HUDEP-2 (cell line): ENCODE measurements at regions not wholly inside any gene's neighbourhood (a gene's known extent, or its start where the extent isn't known, plus 50 kb on each side); places are given as distances from the start of the nearest gene placed in this dataset.
A peak's percentile ranks its signal among the peaks of the same experiment; 100 is the strongest.
"Not testable (repeated sequence)": the region's sequence is repeated elsewhere in the genome, so short reads cannot be mapped to it uniquely, and the experiment has no call there.

ENCODE experiments used
- DNase-seq, 76 experiments: peaks; one replicate each; lab custom pipeline; 2025; ENCODE audit not compliant: unreplicated experiment in 76 of 76; lab: John Stamatoyannopoulos, UW

DNA sequence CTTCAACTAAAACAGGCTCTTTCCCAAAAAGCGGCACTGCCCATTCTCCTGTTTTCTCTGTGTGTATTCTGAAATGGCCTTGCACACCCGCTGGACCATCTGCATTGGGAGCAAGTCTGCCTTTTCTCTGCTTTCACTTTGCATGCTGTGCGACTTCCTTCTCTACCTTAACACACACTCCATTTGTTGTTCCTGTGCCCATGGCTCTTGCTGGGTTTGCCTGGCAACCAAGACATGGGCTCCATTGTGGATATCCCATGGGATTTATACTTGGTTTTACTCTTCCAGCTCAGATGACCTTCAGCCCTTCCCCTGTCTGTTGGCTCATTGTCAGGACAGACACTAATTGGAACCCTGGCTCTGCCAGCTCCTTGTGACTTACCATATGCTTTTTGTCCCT, 465.3 kb downstream of the REEP3 start:
- DNase-seq: no peak

DNA sequence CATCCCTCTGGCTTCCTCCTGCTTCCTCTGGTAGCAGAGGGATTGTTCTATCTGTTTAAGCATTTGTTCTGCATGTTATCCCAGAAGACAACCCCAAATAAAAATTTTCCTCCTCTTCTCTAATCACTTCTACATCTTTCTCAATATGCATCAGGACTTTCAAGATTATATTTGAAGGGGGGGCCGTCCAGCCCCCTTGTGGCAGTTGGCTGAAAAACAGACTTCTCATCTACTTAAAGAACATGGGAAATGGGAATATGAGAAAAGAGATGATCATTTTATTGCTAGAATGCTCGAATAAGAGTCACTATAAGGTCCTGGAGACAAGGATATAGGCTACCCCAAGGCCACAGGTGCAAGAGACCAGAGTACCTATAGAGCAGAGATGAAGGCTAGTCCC, 466.0 kb downstream of the REEP3 start:
- no peak for DNase-seq

DNA sequence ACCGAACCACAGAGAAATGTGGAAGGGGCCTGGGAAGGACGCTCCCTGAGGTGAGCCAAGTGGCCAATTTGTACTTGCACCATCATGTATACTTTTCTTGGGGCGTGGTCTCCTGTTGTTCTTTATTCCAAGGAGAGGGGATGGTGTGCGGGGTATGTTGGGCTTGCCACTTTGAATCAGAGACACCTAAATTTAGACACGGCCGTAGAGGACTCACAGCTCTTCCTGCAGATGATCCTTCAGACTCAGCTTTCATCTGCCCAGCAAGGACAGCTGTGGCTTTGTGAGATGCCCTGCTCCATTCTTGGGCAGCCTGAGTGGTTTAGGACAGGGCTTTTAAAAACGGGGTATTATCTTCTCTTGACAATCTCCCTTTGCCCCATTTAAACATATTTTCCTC, 473.2 kb downstream of the REEP3 start:
- no peak for DNase-seq

DNA sequence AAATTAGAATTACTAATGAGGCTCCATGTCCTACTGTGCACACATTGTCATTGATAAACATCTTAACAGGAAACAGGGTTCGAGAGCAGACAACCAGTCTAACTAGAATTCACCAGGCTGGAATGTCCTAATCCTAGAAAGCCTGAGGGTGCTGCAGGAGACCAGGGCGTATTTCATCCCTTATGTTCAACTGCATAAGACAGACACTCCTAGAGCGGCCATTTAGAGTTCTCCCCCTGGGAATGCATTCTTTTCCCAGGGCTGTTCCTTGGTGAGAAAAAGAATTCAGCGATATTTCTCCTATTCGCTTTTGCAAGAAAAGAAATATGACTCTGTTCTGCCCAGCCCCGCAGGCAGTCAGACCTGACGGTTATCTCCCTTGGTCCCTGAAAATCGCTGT, 486.0 kb downstream of the REEP3 start:
- DNase-seq: no peak

DNA sequence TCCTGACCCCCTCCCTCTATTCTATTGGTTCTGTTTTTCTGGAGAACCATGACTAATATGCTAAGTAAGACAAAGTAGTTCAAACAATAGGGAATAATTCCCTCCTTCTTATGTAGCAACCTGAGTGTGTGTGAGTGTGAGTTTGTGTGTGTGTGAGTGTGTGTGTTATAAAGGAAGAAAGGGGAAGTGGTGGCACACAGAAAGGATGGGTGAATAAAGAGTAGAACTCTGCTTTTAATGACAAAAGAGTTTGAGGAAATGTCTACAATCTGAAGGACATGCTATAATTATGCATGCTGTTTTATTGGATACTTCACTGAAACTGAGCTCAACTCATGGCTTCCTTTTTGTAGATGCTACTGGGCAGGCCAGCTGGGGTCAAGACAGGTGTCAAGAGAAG, 489.5 kb downstream of the REEP3 start:
- DNase-seq: no peak

DNA sequence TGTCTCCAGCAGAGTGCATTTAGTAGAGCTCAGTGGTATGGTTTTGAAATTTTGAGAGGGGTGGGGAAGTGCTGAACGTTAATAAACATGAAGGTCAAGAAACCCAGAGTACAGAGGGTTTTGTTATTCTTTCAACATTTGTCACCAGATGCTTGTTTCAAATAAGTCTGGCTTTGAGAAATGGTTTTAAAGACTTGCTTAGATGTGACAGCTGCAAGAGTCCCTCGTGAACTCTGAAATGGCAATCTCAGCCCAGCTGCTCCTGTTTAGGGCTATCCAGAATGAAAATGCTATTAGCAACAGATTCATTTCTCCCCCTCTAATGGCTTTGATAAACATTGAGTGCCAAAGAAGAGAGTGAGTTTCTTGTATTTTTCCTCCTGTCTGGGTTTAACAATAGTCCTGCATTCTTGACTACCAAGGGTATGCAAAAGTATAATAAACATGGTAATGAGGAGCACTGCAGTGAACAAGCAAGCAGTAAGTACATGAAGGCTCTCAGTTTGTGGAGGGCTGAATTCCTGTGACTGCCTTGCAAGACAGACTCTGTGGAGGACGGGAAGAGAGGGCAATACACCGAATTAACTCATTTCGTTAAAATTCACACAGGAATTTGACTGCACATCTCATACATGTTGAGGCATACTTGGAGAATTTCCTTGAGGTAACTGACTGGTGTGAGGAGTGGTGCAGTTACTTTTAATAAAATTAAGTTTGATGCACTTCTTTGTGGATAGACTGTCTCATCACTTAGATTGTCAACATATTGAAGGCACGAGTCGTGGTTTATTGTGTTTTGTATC, 490.9 kb downstream of the REEP3 start:
- no peak for DNase-seq

DNA sequence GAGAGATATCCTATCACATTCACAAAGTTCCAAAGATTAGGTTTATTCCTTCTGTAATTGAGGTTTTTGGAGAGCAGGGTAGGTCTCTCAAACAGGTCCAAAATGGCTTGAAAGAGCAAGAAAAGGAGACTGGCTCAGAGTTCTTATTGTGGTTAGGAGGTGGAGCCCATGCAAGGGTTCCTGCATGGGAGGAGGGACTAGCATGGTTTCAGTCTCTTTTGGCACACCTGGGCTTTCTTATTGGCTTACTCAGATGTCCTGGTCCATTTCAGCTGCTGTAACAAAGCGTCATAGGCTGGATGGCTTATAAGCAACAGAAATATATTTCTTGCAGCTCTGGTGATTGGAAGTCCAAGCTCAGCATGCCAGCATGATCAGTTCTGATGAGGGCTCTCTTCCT, 493.1 kb downstream of the REEP3 start:
- DNase-seq: no peak

DNA sequence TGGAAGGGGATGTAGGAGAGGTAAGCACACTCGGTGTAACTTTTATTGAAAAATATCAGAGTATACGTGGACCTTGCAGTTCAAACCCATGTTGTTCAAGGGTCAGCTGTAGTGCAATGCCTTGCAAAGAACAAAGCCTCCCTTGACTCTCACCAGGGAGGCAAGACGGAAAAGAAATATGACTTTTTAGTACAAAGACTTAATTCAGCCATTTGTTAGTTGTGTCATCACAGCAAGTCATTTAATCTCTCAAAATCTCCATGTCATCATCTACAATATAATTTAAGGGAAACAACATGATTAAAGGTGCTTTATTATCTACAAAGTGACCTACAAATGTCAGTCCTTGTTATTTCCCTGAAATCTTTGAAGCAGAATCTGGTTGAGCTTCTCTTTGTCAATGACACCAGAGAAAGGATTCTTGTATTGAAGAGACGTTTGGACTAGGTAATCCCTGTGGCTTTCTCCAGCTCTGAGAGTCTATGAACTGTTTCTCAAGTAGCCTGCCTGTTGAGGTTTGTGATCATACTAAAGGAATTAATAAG, 502.8 kb downstream of the REEP3 start:
- no peak for DNase-seq

DNA sequence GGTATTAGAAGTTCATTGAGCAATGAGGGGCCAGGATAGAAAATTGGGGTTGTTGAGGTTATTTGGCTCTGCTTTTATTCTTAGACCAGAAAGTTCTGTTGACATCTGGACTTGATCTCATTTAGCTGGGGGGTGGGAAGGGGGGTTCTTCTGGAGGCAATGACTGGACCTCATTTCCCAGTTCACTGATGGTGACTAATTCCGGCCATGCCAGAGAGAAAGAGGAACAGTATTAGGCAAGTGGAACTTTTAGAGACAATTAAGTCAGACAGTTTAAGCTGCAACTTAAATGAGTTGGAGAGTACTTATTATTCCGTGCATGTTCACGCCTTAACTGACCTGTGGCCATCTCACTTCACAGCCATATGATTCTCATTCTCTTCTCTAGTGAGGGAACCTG, 512.5 kb downstream of the REEP3 start:
- DNase-seq: no peak

DNA sequence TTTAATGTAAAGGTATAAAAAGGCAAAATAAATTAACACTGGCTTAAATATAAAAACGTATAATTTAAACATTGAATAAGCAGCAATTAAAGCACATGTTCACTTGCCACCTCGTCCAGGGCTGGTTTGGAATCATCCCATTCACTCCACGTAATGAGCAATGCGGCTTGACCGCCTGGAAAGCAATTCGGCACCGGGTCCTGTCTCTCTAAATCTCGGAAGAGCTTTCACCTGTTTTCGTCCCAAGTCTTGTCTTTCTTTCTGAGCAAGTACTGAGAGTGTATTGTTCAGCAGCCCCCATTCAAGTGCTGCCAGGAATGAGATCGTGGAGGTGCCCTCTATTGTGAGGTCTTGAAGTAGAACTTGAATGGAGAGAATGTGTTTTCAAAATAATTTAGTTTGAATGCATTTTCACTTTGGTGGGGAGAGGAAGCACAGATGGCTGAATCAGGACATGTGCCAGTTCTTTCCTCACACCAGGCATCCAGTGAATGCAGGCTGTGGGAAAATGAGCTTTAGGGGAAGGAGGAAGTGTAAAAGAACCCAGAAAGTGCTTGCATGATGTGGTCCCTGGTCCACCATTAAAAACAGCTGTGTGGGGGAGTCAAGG, 515.2 kb downstream of the REEP3 start:
- no peak for DNase-seq

DNA sequence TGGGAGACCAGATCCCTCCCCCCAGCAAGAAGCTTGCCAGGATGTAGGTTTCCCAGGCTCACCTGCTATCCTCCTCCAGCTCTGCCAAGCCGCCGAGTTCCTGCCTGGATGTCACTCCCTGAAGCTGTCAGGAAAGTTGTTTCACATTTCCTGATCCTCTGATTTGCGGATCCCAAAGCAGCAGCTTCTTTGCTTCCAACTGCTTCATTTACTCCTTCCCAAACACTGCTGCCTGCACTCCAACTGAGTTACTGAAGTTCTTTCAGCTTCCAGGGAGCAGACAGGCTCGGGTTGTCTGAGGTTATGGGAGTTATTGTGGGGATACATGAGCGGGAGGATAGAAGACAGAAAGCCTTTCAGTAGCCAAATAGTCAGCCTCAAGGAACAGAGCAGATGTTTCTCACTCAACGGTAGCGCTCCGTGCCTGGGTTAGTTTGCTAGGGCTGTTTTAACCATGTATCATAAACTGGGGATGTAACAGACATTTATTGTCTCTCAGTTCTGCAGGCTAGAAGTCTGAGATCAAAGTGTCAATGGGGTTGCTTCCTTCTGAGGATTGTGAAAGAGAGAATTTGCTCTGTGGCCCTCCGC, 516.0 kb downstream of the REEP3 start:
- no peak for DNase-seq

DNA sequence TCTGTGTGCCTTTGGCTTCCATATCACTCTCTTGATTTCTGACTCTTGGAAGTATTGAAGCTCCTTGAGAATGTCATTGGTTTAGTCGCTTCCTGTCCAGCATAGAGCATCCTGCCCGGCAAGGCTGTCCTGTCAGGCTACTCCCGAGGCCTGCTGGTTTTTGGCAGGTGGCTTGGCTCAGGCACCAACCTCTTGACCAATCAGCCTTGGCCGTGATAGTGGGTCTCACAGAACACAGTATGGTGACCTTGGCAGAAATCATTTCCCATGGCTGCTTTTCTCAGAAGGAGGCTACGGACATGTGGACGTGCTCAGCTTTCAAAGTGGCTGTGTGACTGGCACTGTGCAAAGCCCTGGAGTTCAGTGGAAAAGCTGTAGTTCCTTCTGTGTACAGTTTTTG, 516.9 kb downstream of the REEP3 start:
- no peak for DNase-seq

DNA sequence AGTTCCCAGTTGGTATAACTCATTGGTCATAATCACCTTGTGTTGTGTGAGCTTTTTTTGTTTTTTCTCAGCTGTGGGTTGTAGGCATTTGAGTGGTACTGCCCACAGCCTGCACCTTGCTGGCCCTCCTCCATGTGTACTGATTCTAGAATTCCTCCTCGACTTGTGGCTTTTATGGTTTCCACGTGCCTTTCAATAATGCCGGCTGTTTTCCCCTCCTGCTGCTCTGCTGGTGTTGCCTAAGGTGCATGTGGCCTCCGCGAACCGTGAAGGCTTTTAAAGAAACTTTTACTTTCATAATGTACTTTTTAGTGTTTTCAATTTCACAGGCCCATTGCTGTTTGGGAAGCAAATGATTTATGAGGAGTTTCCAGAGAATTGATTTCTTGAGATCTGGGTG, 518.0 kb downstream of the REEP3 start:
- DNase-seq: no peak

DNA sequence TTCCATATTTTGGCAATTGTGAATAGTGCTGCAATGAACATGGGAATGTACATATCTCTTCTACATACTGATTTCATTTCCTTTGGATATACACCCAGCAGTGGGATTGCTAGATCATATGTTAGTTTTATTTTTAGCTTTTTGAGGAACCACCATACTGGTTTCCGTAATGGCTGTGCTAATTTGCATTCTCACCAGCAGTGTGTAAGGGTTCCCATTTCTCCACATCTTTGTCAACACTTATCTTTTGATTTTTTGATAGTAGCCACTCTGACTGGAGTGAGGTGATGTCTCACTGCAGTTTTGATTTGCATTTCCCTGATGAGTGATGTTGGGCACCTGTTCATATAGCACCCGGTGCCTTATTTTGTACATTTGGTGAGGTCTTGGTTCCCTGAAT, 519.6 kb downstream of the REEP3 start:
- DNase-seq: no peak

DNA sequence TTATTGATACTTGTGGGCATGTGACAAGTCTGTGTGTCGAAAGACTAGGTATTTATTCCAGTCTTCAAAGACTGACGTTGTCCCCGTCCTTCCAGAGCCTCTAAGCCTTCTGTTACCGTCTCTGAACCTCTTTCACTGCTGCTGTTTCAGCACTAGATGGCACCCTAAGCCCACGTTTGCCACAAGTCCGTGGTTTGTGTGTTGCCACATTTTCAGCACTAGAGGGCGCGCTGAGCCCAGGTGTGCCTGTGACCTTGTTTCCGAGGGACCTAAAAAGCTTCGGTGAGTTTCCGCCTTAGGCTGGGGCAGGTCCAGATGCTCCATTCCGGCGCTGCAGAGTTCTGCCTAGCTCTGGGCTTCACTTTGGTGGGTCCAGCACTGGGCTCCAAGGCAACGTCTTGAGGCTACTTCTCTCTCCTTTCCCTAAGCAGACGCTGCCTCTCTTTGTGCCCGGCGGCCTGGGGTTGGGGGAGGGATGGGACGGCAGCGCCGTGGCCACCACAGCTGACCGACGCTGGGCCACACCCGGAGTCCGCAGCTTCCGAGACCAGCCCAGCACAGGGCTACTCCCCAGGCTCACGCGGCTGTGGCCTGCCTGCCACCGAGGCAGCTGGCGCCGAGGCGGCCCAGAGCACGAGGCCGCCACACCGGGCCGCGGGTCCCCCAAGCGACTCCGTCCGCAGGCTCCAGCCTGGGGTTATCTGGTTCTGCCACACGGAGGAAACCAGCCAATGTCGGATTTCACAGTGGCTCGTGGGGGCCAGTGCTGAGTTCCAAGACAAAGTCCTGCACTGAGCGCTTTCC, 520.2 kb downstream of the REEP3 start:
- DNase-seq: peak in 65 of 76 experiments; percentile 5 to 76 (median 51)

DNA sequence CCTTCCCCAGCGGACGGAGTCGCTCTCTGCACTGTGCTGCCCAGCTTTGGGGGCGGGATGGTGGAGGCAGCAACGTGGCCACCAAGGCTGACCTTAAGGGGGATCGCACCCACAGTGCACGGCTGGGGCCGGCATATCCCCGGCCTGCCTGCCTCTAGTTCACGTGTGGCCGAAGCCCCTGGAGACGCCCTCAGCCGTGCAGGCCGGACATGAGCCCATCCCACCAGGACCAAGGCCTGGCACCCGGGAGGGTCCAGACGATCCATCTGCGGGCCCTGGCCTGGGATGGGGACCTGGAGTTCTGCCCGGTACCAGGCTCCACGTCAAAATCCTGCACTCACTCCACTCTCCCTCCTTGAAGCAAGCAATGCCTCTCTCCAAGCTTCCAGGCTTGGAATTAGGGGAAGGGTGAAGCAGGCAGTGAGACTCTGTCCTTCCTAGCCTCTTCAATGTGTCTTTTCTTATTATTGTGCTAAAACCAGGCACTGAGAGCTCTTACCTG, 520.8 kb downstream of the REEP3 start:
- no peak for DNase-seq

DNA sequence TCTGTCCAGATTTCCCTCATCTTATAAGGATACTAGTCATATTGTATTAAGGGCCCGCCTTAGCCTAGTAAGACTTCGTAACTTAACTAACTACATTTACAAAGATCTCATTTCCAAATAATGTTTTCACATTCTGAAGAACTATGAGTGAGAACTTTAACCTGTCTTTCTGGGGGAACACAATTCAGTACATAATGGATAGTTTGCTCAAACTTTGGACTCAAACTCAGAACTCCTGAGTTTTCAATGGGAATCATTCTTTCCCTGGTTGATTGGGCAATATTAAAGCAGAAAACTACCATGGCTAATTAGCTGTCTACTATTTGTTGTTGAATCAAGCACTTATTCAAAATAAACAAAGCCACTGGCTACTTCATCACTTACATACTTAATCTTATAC, 522.9 kb downstream of the REEP3 start:
- no peak for DNase-seq

DNA sequence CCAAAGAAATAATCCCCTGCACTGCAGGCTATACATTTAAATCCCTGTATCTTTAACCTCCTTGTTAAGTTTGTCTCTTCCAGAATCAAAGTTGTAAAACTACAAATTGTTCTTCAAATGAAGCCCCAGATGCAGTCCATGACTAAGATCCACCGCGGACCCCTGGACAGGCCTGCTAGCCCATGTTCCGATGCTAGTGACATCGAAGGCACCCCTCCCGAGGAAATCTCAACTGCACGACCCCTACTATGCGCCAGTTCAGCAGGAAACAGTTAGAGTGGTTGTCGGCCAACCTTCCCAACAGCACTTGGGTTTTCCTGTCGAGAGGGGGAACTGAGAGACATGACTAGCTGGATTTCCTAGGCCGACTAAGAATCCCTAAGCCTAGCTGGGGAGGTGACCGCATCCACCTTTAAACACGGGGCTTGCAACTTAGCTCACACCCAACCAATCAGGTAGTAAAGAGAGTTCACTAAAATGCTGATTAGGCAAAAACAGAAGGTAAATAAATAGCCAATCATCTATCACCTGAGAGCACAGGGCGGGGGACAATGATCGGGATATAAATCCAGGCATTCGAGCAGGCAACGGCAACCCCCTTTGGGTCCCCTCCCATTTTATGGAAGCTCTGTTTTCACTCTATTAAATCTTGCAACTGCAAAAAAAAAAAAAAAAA, 523.9 kb downstream of the REEP3 start:
- not testable (repeated sequence) for DNase-seq

DNA sequence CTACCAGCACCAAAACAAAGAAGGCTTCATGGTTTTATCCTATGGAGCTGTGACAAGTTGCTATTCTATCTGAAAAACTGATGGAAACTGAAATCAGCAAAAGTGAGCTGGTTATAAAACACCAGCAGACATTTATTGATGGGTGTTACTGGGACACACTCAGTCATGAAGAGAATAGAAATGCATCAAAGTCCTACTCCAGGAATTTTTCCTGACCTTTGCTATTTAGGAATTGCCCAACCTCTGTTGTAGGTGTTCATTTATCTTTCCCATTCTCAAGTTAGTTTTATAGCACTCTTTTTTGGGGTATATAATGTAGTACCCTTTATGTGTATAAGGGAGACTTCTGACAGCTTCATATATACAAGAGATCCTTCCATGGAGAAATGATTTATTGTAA, 533.2 kb downstream of the REEP3 start:
- DNase-seq: no peak

DNA sequence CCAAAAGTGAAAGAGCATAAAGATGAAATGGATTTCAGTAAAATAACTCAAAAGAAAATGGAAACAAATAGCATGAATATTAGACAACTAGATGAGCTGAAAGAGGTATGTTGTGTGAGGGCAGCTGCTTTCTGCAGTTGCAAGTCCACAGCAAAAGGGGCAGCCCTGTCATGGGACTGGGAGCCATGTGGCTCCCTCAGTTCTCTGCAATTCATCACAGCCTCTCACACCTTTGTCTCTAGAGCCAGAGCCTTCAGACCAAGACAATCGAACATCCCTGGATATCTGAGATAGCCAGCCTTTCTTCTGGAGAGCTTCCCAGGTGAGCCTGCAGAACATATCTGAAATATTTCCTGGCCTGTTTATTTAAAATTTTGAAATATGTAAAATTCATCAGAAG, 538.7 kb downstream of the REEP3 start:
- no peak for DNase-seq
